ENCODE measurements at regions not wholly inside any gene's neighbourhood (a gene's known extent, or its start where the extent isn't known, plus 50 kb on each side); places are given as distances from the start of the nearest gene placed in this dataset.
A peak's percentile ranks its signal among the peaks of the same experiment; 100 is the strongest.

DNA sequence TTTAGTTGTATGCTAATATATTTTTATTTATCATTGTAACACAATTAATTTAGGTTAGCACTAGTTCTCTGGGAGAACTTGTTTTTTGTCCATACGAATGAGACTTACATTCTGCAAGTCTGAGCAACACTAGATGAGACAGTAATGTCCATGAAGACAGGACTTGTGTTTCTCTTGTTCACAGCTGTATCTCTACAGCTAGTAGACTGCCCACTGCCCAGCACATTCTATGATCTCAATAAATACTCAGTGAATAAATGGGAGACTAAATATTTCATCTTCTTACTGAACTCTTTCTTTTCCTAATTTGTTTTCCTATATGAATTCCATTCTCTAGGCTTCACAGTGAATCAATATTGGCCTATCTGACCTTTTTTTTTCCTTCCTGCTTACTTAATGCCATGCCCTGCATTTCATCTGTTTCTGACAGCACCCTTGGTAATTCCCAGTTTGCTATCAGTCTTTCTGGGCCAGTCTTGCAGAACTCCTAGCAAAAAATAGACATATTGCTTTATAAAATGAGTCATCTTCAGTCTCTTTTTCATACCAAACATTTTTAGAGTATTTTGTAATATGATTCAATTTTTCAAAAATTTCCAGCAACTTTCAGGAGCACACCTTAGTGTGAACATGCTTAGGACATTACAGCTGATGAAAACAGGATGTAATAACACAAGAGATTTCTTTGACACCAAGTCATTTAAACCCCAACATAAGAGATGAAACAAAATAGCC is 185.5 kb upstream of the ATP2B1 start:
- no peak for DNase-seq

DNA sequence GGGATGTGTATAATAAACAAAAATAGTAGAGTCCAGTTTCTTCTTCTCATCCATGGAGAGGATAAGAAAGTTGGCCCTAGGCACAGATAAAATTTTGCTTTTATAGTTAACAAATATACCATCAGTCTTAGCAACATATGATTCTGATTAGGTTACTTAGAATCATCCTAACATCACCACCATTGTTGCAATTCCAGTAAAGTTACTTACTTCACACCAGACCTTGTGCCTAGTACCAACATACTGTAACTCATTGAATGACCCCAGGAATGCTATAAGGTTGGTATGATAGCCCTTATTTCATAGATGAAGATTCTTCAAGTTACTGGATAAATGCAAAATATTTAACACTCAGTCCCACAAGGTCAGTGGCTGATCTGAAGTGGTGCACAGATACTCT is 183.8 kb upstream of the ATP2B1 start:
- DNase-seq, result no peak

GRCh38 chr12:89891933-89892332 is 183.3 kb upstream of the ATP2B1 start:
- DNase-seq, result no peak

- DNase-seq, result no peak
These were observed 181.5 kb upstream of the ATP2B1 start for GRCh38 chr12:89890161-89890560.

DNA sequence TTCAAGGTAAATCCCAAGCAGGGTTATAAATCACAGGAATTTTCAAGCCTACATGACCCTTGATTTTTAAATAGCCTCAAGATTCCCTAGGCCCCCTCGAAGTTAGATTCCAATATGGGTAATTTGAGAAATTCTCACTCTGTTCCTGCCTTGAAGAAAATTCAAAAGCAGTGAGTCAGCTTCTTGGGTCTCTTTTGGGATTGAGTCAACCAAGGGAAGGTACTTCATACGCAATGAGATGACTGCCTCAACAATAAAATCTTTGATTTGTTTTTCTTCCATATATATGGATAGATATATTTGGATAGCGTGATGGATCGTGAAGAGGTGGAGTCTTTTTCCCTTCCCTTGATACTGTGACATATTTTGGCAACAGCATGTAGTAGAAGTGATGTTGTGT is 180.4 kb upstream of the ATP2B1 start:
- no peak for DNase-seq

DNA sequence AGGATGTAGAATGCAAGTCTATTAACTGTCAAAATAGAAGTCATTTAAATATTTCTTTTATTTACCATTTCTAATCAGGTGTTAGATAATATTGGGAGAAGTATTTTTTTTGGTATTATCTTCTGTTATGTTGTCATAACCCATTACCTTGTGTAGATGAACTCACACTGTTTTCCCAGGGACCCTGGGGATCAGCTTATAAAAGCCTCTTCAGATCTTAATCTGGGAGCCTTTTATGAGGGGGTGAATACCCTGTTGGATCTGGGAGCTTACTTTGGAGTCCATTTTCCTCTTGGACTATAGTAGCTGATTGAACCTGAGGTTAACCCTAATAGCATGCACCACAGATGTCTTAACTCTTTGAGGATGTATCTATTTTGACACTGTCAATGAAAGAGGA is 176.3 kb upstream of the ATP2B1 start:
- no peak for DNase-seq

- DNase-seq, result no peak
These were observed 175.8 kb upstream of the ATP2B1 start for GRCh38 chr12:89884416-89884898.

GRCh38 chr12:89883630-89884389 is 175.2 kb upstream of the ATP2B1 start:
- peak in 2 of 58 donors; percentile 3 to 12 for DNase-seq

- no peak for DNase-seq
These were observed 174.2 kb upstream of the ATP2B1 start for GRCh38 chr12:89882792-89883191.

- no peak for DNase-seq
These were observed 173.4 kb upstream of the ATP2B1 start for GRCh38 chr12:89882050-89882449.

DNA sequence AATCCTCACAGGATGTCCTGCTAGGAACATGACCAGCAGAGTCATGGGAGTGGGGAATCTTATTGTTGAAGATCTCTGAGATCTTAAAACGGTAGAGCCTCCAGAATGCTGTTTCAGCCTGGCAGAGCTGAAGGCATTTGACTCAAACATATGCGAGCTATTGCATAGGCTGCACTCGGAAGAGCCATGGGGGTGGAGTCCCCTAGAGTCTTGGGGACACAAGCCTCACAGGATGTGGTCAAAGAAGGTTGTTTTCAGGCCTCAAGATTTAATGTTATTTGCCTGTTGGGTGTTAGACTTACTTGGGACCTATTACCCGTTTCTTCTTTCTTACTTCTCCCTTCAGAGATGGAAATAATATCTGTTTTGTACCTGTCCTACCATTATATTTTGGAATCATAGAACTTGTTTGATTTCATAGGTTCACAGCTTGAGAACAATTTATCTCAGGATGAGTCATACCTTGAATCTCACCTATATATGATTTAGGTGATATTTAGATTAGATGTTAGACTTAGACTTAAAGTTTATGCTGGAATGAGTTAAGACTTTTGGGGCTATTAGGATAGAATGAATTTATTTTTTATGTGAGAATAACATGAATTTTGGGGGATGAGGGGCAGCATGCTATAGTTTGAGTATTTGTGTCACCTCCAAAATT is 172.2 kb upstream of the ATP2B1 start:
- DNase-seq, result no peak

DNA sequence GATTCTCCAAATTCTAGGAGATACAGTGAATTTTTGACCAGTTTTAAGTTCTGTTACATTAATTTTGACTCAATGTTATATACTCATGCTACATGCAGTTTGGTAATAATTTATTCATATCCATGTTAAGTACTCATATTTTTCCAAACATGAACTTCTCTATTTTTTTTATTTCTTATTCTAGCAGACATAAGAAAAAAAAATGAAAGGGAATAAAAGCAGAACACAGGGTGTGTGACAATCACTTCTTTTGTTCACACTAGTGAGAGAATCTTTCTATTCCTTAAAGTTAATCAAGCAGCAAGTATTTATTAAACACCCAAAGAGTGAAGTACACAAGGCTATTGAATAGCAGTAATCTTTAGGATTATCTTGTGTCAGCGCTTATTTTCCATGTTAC is 171.1 kb upstream of the ATP2B1 start:
- DNase-seq, result no peak

DNA sequence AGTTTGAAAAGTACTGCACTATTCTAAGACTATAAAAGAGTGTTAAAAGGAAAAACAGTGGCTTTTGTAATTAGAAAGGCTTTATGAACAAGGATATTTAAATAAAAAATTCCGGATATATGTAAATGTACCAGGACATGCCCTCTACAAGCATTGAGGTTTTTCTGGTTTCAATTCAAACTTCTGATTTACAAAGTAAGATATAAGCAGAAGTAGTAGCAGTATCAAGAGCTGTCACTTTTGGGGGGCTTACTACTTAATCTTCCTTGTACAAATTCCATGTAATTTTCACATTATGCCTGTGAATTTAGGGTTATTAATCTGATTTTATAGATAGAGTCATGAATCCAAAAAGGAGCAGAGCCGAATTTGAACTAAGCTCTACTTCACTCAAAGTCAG is 170.3 kb upstream of the ATP2B1 start:
- DNase-seq, result no peak

GRCh38 chr12:89878327-89878726 is 169.7 kb upstream of the ATP2B1 start:
- DNase-seq, result no peak

DNA sequence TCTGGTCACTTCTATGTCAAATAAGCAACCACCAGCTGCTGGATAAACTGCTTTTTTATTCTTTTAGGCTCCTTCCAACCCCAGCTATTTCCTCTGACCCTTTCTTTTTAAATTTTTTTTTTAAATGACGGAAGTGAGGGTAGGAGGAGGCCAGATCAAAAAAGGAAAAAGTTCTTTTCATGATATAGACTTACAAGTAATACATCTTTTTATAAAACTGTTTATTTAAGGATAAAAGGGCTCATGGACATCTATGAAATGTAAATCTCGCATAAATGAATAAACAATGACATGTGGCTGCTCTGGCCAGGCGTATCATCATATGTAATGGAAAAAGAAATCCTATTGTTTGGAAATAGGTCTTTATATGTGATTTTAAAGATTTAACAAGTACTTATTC is 169.0 kb upstream of the ATP2B1 start:
- DNase-seq, result no peak

DNA sequence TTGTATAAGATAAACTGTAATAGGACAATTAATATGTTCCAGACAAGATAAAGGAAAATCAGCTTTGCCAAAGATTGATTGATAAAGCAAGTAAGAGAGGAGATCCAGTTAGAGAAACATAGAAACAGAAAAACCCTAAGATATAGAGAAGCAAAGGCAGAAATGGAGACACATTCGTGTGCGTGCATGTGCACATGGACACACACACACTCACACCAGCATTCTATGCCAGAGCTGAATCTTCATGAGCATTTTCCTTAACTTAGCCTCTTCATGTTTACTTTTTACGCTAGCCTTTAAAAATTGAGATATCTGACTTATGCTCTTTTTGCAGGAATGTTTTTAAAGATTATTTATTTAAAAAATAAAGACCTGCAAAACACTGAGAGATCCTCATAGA is 168.5 kb upstream of the ATP2B1 start:
- no peak for DNase-seq

DNA sequence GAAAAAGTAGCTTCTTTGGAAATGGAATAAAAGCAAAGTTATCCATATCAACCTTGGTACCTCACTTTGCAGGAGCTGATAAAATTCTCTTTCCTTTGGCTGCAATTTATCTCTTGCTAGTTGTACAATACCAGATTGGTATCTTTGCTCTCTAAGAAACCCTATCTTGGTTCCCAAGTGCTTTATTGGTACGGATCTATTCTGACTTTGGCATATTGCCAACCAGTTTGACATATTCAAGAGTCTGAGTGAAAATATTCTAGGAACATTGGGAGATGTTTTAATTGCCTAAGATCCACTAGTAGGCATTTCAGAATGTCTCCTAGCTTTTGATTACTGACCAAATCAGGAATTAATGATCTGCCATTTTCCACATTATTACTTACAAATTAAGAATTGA is 167.2 kb upstream of the ATP2B1 start:
- no peak for DNase-seq

- DNase-seq, result no peak
These were observed 166.6 kb upstream of the ATP2B1 start for GRCh38 chr12:89875225-89875624.

DNA sequence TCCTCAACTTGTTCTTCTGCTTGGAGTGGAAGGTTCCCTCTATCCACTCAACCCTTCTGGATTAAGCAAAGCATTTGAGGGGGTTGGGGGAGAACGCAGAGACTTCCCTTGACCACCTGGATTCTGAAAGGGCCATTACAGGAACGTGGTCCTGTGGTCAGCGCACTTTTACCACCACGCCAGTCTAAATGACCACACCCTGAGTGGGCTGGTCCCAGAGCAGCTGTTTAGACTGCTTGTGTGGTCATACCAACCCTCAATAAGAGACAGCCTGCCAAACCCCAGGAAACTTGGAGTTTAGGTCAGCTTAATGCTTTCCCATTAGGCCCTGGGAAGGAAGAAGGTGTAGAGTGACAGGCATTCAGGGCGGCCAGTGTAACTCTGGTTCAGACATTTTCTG is 165.5 kb upstream of the ATP2B1 start:
- no peak for DNase-seq

GRCh38 chr12:89873745-89874144 is 165.1 kb upstream of the ATP2B1 start:
- DNase-seq, result peak in 1 of 58 donors; percentile 5

DNA sequence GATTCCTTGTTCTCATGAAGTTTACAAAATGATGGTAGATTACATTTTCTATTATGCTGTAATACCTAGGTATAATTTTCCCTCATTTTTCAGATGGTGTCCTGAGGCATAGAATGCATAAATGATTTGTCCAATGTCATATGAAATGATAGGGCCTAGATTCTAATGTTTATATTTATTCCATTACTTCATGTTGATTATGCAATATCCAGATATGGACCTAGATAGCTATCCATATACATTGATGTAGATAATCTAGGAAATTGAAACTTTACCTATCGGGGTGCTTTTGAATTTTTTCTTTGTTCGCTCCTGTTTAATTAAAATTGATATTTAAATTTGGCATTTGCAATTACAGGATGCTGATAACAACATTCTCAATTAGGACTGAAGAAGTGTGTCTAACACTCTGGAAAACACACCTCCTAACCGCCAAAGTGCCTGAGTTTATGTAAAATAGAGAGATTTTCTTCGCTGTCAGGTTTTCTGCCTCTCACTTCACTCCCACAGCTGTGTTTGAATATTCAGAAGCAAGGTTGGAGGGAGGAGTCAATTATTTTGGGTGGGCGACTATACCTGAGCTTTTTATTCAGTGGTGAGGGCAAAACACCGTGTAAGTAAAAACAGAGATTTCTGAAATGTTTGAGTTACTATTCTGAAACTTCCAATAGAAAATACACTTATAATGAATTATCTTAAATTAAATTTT is 164.4 kb upstream of the ATP2B1 start:
- no peak for DNase-seq

Measured in anterior cingulate cortex (tissue), 58 donors.